ENCODE measurements at regions not wholly inside any gene's neighbourhood (a gene's known extent, or its start where the extent isn't known, plus 50 kb on each side); places are given as distances from the start of the nearest gene placed in this dataset.

- no peak overlapping the region for H3K4me3 ChIP-seq (ENCODE audit: low read depth in 1 of 2, low read length in 2 of 2)
- H3K9ac ChIP-seq (ENCODE audit: low read length): no peak overlapping the region
- no peak overlapping the region for H3K27ac ChIP-seq (ENCODE audit: low read depth, low read length)
- no peaks in the 10 kb centered on the region for H3K9me3 ChIP-seq (ENCODE audit: low read length)
- no peaks in the 10 kb centered on the region for H3K36me3 ChIP-seq (ENCODE audit: insufficient read depth, low read length)
- no peaks in the 10 kb centered on the region for H3K4me1 ChIP-seq (ENCODE audit: insufficient read depth, low read length)
- no peaks in the 10 kb centered on the region for H3K27me3 ChIP-seq (ENCODE audit: control insufficient read depth in 1 of 2, insufficient read depth in 2 of 2, low read length in 2 of 2)
Measured at GRCh38 chr12:42766026-42766425, 176.5 kb upstream of the PRICKLE1 start.

- no peaks in the 10 kb centered on the region for H3K27me3 ChIP-seq (ENCODE audit: control insufficient read depth in 1 of 2, insufficient read depth in 2 of 2, low read length in 2 of 2)
- H3K4me3 ChIP-seq (ENCODE audit: low read depth in 1 of 2, low read length in 2 of 2): no peak overlapping the region
- H3K9me3 ChIP-seq (ENCODE audit: low read length): no peaks in the 10 kb centered on the region
- no peaks in the 10 kb centered on the region for H3K36me3 ChIP-seq (ENCODE audit: insufficient read depth, low read length)
- H3K27ac ChIP-seq (ENCODE audit: low read depth, low read length): no peak overlapping the region
- H3K4me1 ChIP-seq (ENCODE audit: insufficient read depth, low read length): peaks cover 5% of the 10 kb centered on the region
- H3K9ac ChIP-seq (ENCODE audit: low read length): no peak overlapping the region
Measured at GRCh38 chr12:42763682-42764081, 174.1 kb upstream of the PRICKLE1 start.

GRCh38 chr12:42762395-42762925 is 172.9 kb upstream of the PRICKLE1 start:
- H3K4me1 ChIP-seq (ENCODE audit: insufficient read depth, low read length): peaks cover 5% of the 10 kb centered on the region
- H3K9ac ChIP-seq (ENCODE audit: low read length): no peak overlapping the region
- no peaks in the 10 kb centered on the region for H3K9me3 ChIP-seq (ENCODE audit: low read length)
- no peak overlapping the region for H3K4me3 ChIP-seq (ENCODE audit: low read depth in 1 of 2, low read length in 2 of 2)
- no peaks in the 10 kb centered on the region for H3K36me3 ChIP-seq (ENCODE audit: insufficient read depth, low read length)
- no peak overlapping the region for H3K27ac ChIP-seq (ENCODE audit: low read depth, low read length)
- H3K27me3 ChIP-seq (ENCODE audit: control insufficient read depth in 1 of 2, insufficient read depth in 2 of 2, low read length in 2 of 2): no peaks in the 10 kb centered on the region

GRCh38 chr12:42761601-42762350 is 172.2 kb upstream of the PRICKLE1 start:
- H3K36me3 ChIP-seq (ENCODE audit: insufficient read depth, low read length): no peaks in the 10 kb centered on the region
- no peak overlapping the region for H3K4me3 ChIP-seq (ENCODE audit: low read depth in 1 of 2, low read length in 2 of 2)
- H3K27me3 ChIP-seq (ENCODE audit: control insufficient read depth in 1 of 2, insufficient read depth in 2 of 2, low read length in 2 of 2): no peaks in the 10 kb centered on the region
- H3K27ac ChIP-seq (ENCODE audit: low read depth, low read length): no peak overlapping the region
- H3K9ac ChIP-seq (ENCODE audit: low read length): no peak overlapping the region
- no peaks in the 10 kb centered on the region for H3K9me3 ChIP-seq (ENCODE audit: low read length)
- peaks cover 5% of the 10 kb centered on the region for H3K4me1 ChIP-seq (ENCODE audit: insufficient read depth, low read length)

GRCh38 chr12:42761086-42761485 is 171.5 kb upstream of the PRICKLE1 start:
- Histone ChIP-seq H3K27ac (ENCODE audit: low read depth, low read length) (no peak overlapping the region), H3K4me1 (ENCODE audit: insufficient read depth, low read length) (peaks cover 5% of the 10 kb centered on the region), H3K9ac (ENCODE audit: low read length) (no peak overlapping the region), H3K27me3 (ENCODE audit: control insufficient read depth in 1 of 2, insufficient read depth in 2 of 2, low read length in 2 of 2) (no peaks in the 10 kb centered on the region), H3K36me3 (ENCODE audit: insufficient read depth, low read length) (no peaks in the 10 kb centered on the region), H3K4me3 (ENCODE audit: low read depth in 1 of 2, low read length in 2 of 2) (no peak overlapping the region), H3K9me3 (ENCODE audit: low read length) (no peaks in the 10 kb centered on the region)

- Histone ChIP-seq H3K9ac (ENCODE audit: low read length) (no peak overlapping the region), H3K27ac (ENCODE audit: low read depth, low read length) (no peak overlapping the region), H3K36me3 (ENCODE audit: insufficient read depth, low read length) (no peaks in the 10 kb centered on the region), H3K27me3 (ENCODE audit: control insufficient read depth in 1 of 2, insufficient read depth in 2 of 2, low read length in 2 of 2) (no peaks in the 10 kb centered on the region), H3K9me3 (ENCODE audit: low read length) (no peaks in the 10 kb centered on the region), H3K4me1 (ENCODE audit: insufficient read depth, low read length) (peaks cover 5% of the 10 kb centered on the region), H3K4me3 (ENCODE audit: low read depth in 1 of 2, low read length in 2 of 2) (no peak overlapping the region)
Measured at GRCh38 chr12:42760550-42760949, 171.0 kb upstream of the PRICKLE1 start.

- peaks cover 5% of the 10 kb centered on the region for H3K4me1 ChIP-seq (ENCODE audit: insufficient read depth, low read length)
- H3K4me3 ChIP-seq (ENCODE audit: low read depth in 1 of 2, low read length in 2 of 2): no peak overlapping the region
- no peak overlapping the region for H3K27ac ChIP-seq (ENCODE audit: low read depth, low read length)
- no peak overlapping the region for H3K9ac ChIP-seq (ENCODE audit: low read length)
- no peaks in the 10 kb centered on the region for H3K36me3 ChIP-seq (ENCODE audit: insufficient read depth, low read length)
- H3K27me3 ChIP-seq (ENCODE audit: control insufficient read depth in 1 of 2, insufficient read depth in 2 of 2, low read length in 2 of 2): no peaks in the 10 kb centered on the region
- H3K9me3 ChIP-seq (ENCODE audit: low read length): no peaks in the 10 kb centered on the region
Measured at GRCh38 chr12:42759622-42760273, 170.2 kb upstream of the PRICKLE1 start.

- no peak overlapping the region for H3K9ac ChIP-seq (ENCODE audit: low read length)
- H3K27me3 ChIP-seq (ENCODE audit: control insufficient read depth in 1 of 2, insufficient read depth in 2 of 2, low read length in 2 of 2): no peaks in the 10 kb centered on the region
- H3K4me1 ChIP-seq (ENCODE audit: insufficient read depth, low read length): peaks cover 5% of the 10 kb centered on the region
- no peaks in the 10 kb centered on the region for H3K9me3 ChIP-seq (ENCODE audit: low read length)
- no peak overlapping the region for H3K27ac ChIP-seq (ENCODE audit: low read depth, low read length)
- no peaks in the 10 kb centered on the region for H3K36me3 ChIP-seq (ENCODE audit: insufficient read depth, low read length)
- H3K4me3 ChIP-seq (ENCODE audit: low read depth in 1 of 2, low read length in 2 of 2): no peak overlapping the region
Measured at GRCh38 chr12:42758806-42759205, 169.3 kb upstream of the PRICKLE1 start.

GRCh38 chr12:42757624-42758119 is 168.1 kb upstream of the PRICKLE1 start:
- Histone ChIP-seq H3K27ac (ENCODE audit: low read depth, low read length) (no peak overlapping the region), H3K27me3 (ENCODE audit: control insufficient read depth in 1 of 2, insufficient read depth in 2 of 2, low read length in 2 of 2) (no peaks in the 10 kb centered on the region), H3K4me3 (ENCODE audit: low read depth in 1 of 2, low read length in 2 of 2) (no peak overlapping the region), H3K36me3 (ENCODE audit: insufficient read depth, low read length) (no peaks in the 10 kb centered on the region), H3K9ac (ENCODE audit: low read length) (no peak overlapping the region), H3K9me3 (ENCODE audit: low read length) (no peaks in the 10 kb centered on the region), H3K4me1 (ENCODE audit: insufficient read depth, low read length) (peaks cover 5% of the 10 kb centered on the region)

GRCh38 chr12:42756841-42757623 is 167.5 kb upstream of the PRICKLE1 start:
- H3K27ac ChIP-seq (ENCODE audit: low read depth, low read length): no peak overlapping the region
- peaks cover 5% of the 10 kb centered on the region for H3K4me1 ChIP-seq (ENCODE audit: insufficient read depth, low read length)
- no peaks in the 10 kb centered on the region for H3K36me3 ChIP-seq (ENCODE audit: insufficient read depth, low read length)
- no peaks in the 10 kb centered on the region for H3K27me3 ChIP-seq (ENCODE audit: control insufficient read depth in 1 of 2, insufficient read depth in 2 of 2, low read length in 2 of 2)
- no peak overlapping the region for H3K4me3 ChIP-seq (ENCODE audit: low read depth in 1 of 2, low read length in 2 of 2)
- no peaks in the 10 kb centered on the region for H3K9me3 ChIP-seq (ENCODE audit: low read length)
- no peak overlapping the region for H3K9ac ChIP-seq (ENCODE audit: low read length)

- Histone ChIP-seq H3K4me1 (ENCODE audit: insufficient read depth, low read length) (no peaks in the 10 kb centered on the region), H3K27me3 (ENCODE audit: control insufficient read depth in 1 of 2, insufficient read depth in 2 of 2, low read length in 2 of 2) (no peaks in the 10 kb centered on the region), H3K36me3 (ENCODE audit: insufficient read depth, low read length) (no peaks in the 10 kb centered on the region), H3K9ac (ENCODE audit: low read length) (no peak overlapping the region), H3K9me3 (ENCODE audit: low read length) (peaks cover 3% of the 10 kb centered on the region), H3K4me3 (ENCODE audit: low read depth in 1 of 2, low read length in 2 of 2) (no peak overlapping the region), H3K27ac (ENCODE audit: low read depth, low read length) (no peak overlapping the region)
Measured at GRCh38 chr12:42750356-42750755, 160.8 kb upstream of the PRICKLE1 start.
